ENCODE measurements at regions not wholly inside any gene's neighbourhood (a gene's known extent, or its start where the extent isn't known, plus 50 kb on each side); places are given as distances from the start of the nearest gene placed in this dataset.

DNA sequence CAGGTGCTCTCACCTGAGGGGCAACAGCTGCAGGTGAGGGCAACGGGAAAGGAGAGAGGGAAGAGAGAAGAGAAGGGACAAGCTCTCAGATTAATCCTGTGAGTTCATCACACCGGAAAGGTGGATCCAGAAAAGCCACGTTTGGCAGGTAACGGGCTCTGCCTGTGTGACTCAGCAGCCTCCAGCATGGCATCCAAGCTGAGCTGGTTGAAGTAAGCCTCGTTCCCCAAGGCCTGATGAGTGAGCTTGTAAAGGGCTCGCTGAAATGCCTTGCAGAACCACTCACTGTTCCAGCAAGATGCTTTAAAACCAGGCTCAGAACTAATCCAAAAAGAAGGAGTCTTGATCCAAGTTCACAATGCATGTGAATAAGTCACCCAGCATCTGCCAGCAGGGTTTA lies 206.9 kb upstream of the TMEM45B start:
- no peak overlapping the region for H2BK5ac ChIP-seq (ENCODE audit: low read depth, low read length, poor library complexity, severe bottlenecking)
- no peak overlapping the region for H3K9ac ChIP-seq (ENCODE audit: low read depth, low read length)
- in situ Hi-C loops (cut with MboI; ENCODE audit: low sequenced_read_pairs): no loop called here
- no peak overlapping the region for H4K91ac ChIP-seq (ENCODE audit: insufficient read depth, low read depth, low read length)
- no peak overlapping the region for H2BK15ac ChIP-seq (ENCODE audit: low read depth, low read length)
- no peaks in the 10 kb centered on the region for H4K20me1 ChIP-seq (ENCODE audit: insufficient read depth, low read length)
- H2AK5ac ChIP-seq (ENCODE audit: low read depth, low read length): no peak overlapping the region
- ChIA-PET POLR2A (ENCODE audit: unreplicated experiment) (no interaction called here), CTCF (no interaction called here)
- 76% methylated on average over 4 of the region's 6 CpGs; no CpG with 5 or more reads in 1 of the 2 experiments for WGBS, 2 experiments (ENCODE audit: extremely low coverage in 2 of 2, insufficient read length in 1 of 2)
- H3K14ac ChIP-seq (replicated peaks; ENCODE audit: low read depth, low read length): no peak overlapping the region
- H3K36me3 ChIP-seq (ENCODE audit: control insufficient read depth, insufficient read depth, low read length): no peaks in the 10 kb centered on the region
- dilution Hi-C loops (cut with HindIII; ENCODE audit: low sequenced_read_pairs, unreplicated experiment): no loop called here
- intact Hi-C loops (cut with micrococcal nuclease): no loop called here
- no peaks in the 10 kb centered on the region for H3K4me1 ChIP-seq (ENCODE audit: control insufficient read depth, insufficient read depth, low read length)
- H3K4me3 ChIP-seq (ENCODE audit: insufficient read depth, low read depth, low read length): no peak overlapping the region
- no peak overlapping the region for H4K8ac ChIP-seq (ENCODE audit: low read depth in 2 of 2, low read length in 2 of 2)
- H3K9me1 ChIP-seq (ENCODE audit: insufficient read depth, low read length): no peaks in the 10 kb centered on the region
- TF ChIP-seq, protein P1, sequence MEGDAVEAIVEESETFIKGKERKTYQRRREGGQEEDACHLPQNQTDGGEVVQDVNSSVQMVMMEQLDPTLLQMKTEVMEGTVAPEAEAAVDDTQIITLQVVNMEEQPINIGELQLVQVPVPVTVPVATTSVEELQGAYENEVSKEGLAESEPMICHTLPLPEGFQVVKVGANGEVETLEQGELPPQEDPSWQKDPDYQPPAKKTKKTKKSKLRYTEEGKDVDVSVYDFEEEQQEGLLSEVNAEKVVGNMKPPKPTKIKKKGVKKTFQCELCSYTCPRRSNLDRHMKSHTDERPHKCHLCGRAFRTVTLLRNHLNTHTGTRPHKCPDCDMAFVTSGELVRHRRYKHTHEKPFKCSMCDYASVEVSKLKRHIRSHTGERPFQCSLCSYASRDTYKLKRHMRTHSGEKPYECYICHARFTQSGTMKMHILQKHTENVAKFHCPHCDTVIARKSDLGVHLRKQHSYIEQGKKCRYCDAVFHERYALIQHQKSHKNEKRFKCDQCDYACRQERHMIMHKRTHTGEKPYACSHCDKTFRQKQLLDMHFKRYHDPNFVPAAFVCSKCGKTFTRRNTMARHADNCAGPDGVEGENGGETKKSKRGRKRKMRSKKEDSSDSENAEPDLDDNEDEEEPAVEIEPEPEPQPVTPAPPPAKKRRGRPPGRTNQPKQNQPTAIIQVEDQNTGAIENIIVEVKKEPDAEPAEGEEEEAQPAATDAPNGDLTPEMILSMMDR (conservative IDR thresholded peaks at IDR 0.05; ENCODE audit: low read depth, low read length): no peak
- TF ChIP-seq, protein P2, sequence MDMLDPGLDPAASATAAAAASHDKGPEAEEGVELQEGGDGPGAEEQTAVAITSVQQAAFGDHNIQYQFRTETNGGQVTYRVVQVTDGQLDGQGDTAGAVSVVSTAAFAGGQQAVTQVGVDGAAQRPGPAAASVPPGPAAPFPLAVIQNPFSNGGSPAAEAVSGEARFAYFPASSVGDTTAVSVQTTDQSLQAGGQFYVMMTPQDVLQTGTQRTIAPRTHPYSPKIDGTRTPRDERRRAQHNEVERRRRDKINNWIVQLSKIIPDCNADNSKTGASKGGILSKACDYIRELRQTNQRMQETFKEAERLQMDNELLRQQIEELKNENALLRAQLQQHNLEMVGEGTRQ (IDR thresholded peaks at IDR 0.05; ENCODE audit: low read depth, low read length): no peak
- no peak for TF ChIP-seq FOS (IDR thresholded peaks at IDR 0.05; ENCODE audit: low read depth, low read length)
- TF ChIP-seq RCOR1 (IDR thresholded peaks at IDR 0.05; ENCODE audit: insufficient replicate concordance, low read length): no peak
- TF ChIP-seq SMC3 (IDR thresholded peaks at IDR 0.05; ENCODE audit: low read depth, low read length): no peak
- no peak for TF ChIP-seq POLR2A (IDR thresholded peaks at IDR 0.05; ENCODE audit: low read depth, low read length)
- no peak for TF ChIP-seq RAD21 (IDR thresholded peaks at IDR 0.05; ENCODE audit: low read length)
- no peak overlapping the region for H3K4ac ChIP-seq (ENCODE audit: low read depth, low read length)
- no peak overlapping the region for H3K18ac ChIP-seq (ENCODE audit: low read depth, low read length)
- no peaks in the 10 kb centered on the region for H3K9me3 ChIP-seq (ENCODE audit: control insufficient read depth, insufficient read depth, low read length)
- H2AFZ ChIP-seq (replicated peaks; ENCODE audit: low read length, poor library complexity): no peak overlapping the region
- ATAC-seq (ENCODE audit: low read depth): no peak
- no peak overlapping the region for H3K56ac ChIP-seq (ENCODE audit: extremely low read depth, insufficient read depth, low read length)
- no peaks in the 10 kb centered on the region for H3K79me1 ChIP-seq (ENCODE audit: low read depth in 1 of 2, low read length in 2 of 2)
- H3K27me3 ChIP-seq (ENCODE audit: control insufficient read depth, insufficient read depth, low read length): peaks cover 4% of the 10 kb centered on the region; the same call in 1 of the 2 replicates
- BruUV-seq (replicated peaks): no TSS peak
- no peak overlapping the region for H2BK120ac ChIP-seq (ENCODE audit: low read depth, low read length)
- no peak for DNase-seq
- no peak overlapping the region for H3K27ac ChIP-seq (ENCODE audit: insufficient read depth, low read length)
- H2BK20ac ChIP-seq (ENCODE audit: low read depth, low read length): no peak overlapping the region
- no peak overlapping the region for H4K5ac ChIP-seq (ENCODE audit: low read depth, low read length)
- no peak overlapping the region for H3K4me2 ChIP-seq (ENCODE audit: low read depth, low read length)
- no peak overlapping the region for H3K23ac ChIP-seq (ENCODE audit: low read depth, low read length)
- H2AK9ac ChIP-seq (replicated peaks; ENCODE audit: low read depth, low read length, poor library complexity): no peak overlapping the region

All from IMR-90 (cell line).